ENCODE measurements at regions not wholly inside any gene's neighbourhood (a gene's known extent, or its start where the extent isn't known, plus 50 kb on each side); places are given as distances from the start of the nearest gene placed in this dataset.

DNA sequence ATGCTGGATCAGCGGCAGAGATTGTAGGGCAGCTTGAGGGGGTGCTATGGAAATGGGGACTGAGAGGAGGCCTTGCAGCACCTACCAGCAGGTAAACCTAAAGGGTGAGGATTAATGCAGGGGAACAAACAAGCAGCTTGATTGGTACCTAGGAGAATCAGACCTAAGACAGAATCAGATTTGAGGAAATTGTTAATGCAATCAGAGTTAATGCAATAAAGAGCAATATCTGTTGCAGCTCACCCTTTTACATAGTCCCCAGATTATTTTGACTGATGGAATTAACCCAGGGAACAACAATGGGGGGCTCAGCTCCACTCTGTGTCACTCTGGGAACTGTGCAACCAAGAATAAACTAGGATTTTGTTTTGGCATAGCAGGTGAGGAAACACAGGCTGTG lies 64.5 kb downstream of the ZC3H11B start:
- no peak for TF ChIP-seq ZNF776 (tag by site-specific recombination; IDR thresholded peaks at IDR 0.05; ENCODE audit: borderline replicate concordance)
- TF ChIP-seq, protein P1, sequence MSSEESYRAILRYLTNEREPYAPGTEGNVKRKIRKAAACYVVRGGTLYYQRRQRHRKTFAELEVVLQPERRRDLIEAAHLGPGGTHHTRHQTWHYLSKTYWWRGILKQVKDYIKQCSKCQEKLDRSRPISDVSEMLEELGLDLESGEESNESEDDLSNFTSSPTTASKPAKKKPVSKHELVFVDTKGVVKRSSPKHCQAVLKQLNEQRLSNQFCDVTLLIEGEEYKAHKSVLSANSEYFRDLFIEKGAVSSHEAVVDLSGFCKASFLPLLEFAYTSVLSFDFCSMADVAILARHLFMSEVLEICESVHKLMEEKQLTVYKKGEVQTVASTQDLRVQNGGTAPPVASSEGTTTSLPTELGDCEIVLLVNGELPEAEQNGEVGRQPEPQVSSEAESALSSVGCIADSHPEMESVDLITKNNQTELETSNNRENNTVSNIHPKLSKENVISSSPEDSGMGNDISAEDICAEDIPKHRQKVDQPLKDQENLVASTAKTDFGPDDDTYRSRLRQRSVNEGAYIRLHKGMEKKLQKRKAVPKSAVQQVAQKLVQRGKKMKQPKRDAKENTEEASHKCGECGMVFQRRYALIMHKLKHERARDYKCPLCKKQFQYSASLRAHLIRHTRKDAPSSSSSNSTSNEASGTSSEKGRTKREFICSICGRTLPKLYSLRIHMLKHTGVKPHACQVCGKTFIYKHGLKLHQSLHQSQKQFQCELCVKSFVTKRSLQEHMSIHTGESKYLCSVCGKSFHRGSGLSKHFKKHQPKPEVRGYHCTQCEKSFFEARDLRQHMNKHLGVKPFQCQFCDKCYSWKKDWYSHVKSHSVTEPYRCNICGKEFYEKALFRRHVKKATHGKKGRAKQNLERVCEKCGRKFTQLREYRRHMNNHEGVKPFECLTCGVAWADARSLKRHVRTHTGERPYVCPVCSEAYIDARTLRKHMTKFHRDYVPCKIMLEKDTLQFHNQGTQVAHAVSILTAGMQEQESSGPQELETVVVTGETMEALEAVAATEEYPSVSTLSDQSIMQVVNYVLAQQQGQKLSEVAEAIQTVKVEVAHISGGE (tag by site-specific recombination; conservative IDR thresholded peaks at IDR 0.05; ENCODE audit: low read depth): no peak
- TF ChIP-seq ZNF521 (tag by site-specific recombination; IDR thresholded peaks at IDR 0.05): no peak
- TF ChIP-seq, protein P2, sequence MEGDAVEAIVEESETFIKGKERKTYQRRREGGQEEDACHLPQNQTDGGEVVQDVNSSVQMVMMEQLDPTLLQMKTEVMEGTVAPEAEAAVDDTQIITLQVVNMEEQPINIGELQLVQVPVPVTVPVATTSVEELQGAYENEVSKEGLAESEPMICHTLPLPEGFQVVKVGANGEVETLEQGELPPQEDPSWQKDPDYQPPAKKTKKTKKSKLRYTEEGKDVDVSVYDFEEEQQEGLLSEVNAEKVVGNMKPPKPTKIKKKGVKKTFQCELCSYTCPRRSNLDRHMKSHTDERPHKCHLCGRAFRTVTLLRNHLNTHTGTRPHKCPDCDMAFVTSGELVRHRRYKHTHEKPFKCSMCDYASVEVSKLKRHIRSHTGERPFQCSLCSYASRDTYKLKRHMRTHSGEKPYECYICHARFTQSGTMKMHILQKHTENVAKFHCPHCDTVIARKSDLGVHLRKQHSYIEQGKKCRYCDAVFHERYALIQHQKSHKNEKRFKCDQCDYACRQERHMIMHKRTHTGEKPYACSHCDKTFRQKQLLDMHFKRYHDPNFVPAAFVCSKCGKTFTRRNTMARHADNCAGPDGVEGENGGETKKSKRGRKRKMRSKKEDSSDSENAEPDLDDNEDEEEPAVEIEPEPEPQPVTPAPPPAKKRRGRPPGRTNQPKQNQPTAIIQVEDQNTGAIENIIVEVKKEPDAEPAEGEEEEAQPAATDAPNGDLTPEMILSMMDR (tag by site-specific recombination; IDR thresholded peaks at IDR 0.05): no peak
- TF ChIP-seq ZNF138 (tag by site-specific recombination; IDR thresholded peaks at IDR 0.05; ENCODE audit: borderline replicate concordance): no peak
- no peak for TF ChIP-seq ZNF302 (tag by site-specific recombination; IDR thresholded peaks at IDR 0.05; ENCODE audit: low read depth)
- TF ChIP-seq ZNF23 (tag by site-specific recombination; IDR thresholded peaks at IDR 0.05; ENCODE audit: borderline replicate concordance): no peak
- TF ChIP-seq, protein P3, sequence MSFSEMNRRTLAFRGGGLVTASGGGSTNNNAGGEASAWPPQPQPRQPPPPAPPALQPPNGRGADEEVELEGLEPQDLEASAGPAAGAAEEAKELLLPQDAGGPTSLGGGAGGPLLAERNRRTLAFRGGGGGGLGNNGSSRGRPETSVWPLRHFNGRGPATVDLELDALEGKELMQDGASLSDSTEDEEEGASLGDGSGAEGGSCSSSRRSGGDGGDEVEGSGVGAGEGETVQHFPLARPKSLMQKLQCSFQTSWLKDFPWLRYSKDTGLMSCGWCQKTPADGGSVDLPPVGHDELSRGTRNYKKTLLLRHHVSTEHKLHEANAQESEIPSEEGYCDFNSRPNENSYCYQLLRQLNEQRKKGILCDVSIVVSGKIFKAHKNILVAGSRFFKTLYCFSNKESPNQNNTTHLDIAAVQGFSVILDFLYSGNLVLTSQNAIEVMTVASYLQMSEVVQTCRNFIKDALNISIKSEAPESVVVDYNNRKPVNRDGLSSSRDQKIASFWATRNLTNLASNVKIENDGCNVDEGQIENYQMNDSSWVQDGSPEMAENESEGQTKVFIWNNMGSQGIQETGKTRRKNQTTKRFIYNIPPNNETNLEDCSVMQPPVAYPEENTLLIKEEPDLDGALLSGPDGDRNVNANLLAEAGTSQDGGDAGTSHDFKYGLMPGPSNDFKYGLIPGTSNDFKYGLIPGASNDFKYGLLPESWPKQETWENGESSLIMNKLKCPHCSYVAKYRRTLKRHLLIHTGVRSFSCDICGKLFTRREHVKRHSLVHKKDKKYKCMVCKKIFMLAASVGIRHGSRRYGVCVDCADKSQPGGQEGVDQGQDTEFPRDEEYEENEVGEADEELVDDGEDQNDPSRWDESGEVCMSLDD (tag by site-specific recombination; IDR thresholded peaks at IDR 0.05): no peak
- no peak for TF ChIP-seq ZNF629 (tag by site-specific recombination; IDR thresholded peaks at IDR 0.05)
- TF ChIP-seq, protein P4, sequence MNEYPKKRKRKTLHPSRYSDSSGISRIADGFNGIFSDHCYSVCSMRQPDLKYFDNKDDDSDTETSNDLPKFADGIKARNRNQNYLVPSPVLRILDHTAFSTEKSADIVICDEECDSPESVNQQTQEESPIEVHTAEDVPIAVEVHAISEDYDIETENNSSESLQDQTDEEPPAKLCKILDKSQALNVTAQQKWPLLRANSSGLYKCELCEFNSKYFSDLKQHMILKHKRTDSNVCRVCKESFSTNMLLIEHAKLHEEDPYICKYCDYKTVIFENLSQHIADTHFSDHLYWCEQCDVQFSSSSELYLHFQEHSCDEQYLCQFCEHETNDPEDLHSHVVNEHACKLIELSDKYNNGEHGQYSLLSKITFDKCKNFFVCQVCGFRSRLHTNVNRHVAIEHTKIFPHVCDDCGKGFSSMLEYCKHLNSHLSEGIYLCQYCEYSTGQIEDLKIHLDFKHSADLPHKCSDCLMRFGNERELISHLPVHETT (tag by site-specific recombination; IDR thresholded peaks at IDR 0.05): no peak
